Stimulated activated naive CD8-positive, alpha-beta T cell treated with anti-CD3 and anti-CD28 coated beads, Interleukin-15, Interleukin-2, amounts not matched to agents 100 U/mL and 50 U/mL, for 24 hours (primary cell): ENCODE measurements at regions not wholly inside any gene's neighbourhood (a gene's known extent, or its start where the extent isn't known, plus 50 kb on each side); places are given as distances from the start of the nearest gene placed in this dataset.
"Not testable (repeated sequence)": the region's sequence is repeated elsewhere in the genome, so short reads cannot be mapped to it uniquely, and the experiment has no call there.

Experiments used
- ATAC-seq: fragments of 150-1000 bp; cut with Tn5 transposase; one replicate; pipeline ENCODE4 v1.10.0; 2021
- DNase-seq: peaks from one replicate; pipeline ENCODE4 v3.0.0; 2021

GRCh38 chr10:124324451-124324850 lies 94.3 kb downstream of the OAT start:
- ATAC-seq = no peak
- DNase-seq = no peak

GRCh38 chr10:124323806-124324205 lies 94.9 kb downstream of the OAT start:
- ATAC-seq (no peak), DNase-seq (no peak)

- no peak for DNase-seq
- ATAC-seq = no peak
These were observed 95.5 kb downstream of the OAT start for GRCh38 chr10:124323111-124323725.

GRCh38 chr10:124322191-124322980 lies 96.3 kb downstream of the OAT start:
- DNase-seq = no peak
- ATAC-seq = no peak

GRCh38 chr10:124321433-124322089 lies 97.2 kb downstream of the OAT start:
- DNase-seq = no peak
- no peak for ATAC-seq

GRCh38 chr10:124320778-124321432 lies 97.8 kb downstream of the OAT start:
- DNase-seq (no peak), ATAC-seq (no peak)

- no peak for DNase-seq
- no peak for ATAC-seq
These were observed 98.8 kb downstream of the OAT start for GRCh38 chr10:124319926-124320391.

- ATAC-seq, DNase-seq: not testable (repeated sequence)
These were observed 99.2 kb downstream of the OAT start for GRCh38 chr10:124319520-124319919.

- ATAC-seq = no peak
- no peak for DNase-seq
These were observed 99.9 kb downstream of the OAT start for GRCh38 chr10:124318811-124319210.

GRCh38 chr10:124318076-124318475 lies 100.6 kb downstream of the OAT start:
- ATAC-seq (no peak), DNase-seq (no peak)

- no peak for DNase-seq
- no peak for ATAC-seq
These were observed 102.4 kb downstream of the OAT start for GRCh38 chr10:124316326-124316725.

- ATAC-seq (no peak), DNase-seq (no peak)
These were observed 103.0 kb downstream of the OAT start for GRCh38 chr10:124315591-124316270.

GRCh38 chr10:124313374-124313773 lies 105.3 kb downstream of the OAT start:
- no peak for DNase-seq
- ATAC-seq = no peak

- ATAC-seq = no peak
- no peak for DNase-seq
These were observed 109.9 kb downstream of the OAT start for GRCh38 chr10:124308811-124309210.

- no peak for ATAC-seq
These were observed 110.6 kb downstream of the OAT start for GRCh38 chr10:124308056-124308645.

GRCh38 chr10:124307591-124307990 lies 111.1 kb downstream of the OAT start:
- no peak for ATAC-seq

More at GRCh38 chr10:124308056-124308645, 110.6 kb downstream of the OAT start:
- no peak for DNase-seq

GRCh38 chr10:124306922-124307371 lies 111.8 kb downstream of the OAT start:
- DNase-seq (no peak), ATAC-seq (no peak)

More at GRCh38 chr10:124307591-124307990, 111.1 kb downstream of the OAT start:
- DNase-seq = no peak

- ATAC-seq = no peak
- no peak for DNase-seq
These were observed 112.2 kb downstream of the OAT start for GRCh38 chr10:124306520-124306919.

GRCh38 chr10:124305984-124306383 lies 112.7 kb downstream of the OAT start:
- ATAC-seq (no peak), DNase-seq (no peak)

- no peak for DNase-seq
These were observed 113.6 kb downstream of the OAT start for GRCh38 chr10:124305131-124305530.

GRCh38 chr10:124303662-124304418 lies 114.9 kb downstream of the OAT start:
- ATAC-seq (no peak), DNase-seq (no peak)

More at GRCh38 chr10:124305131-124305530, 113.6 kb downstream of the OAT start:
- ATAC-seq = no peak
